NB4 (cell line): ENCODE measurements at regions not wholly inside any gene's neighbourhood (a gene's known extent, or its start where the extent isn't known, plus 50 kb on each side); places are given as distances from the start of the nearest gene placed in this dataset.

Source experiments
- CTCF ChIP-seq: IDR thresholded peaks from one replicate; pipeline ENCODE4 v1.5.1; 2012; ENCODE audit warnings: low read depth, low read length
- MAX ChIP-seq: IDR thresholded peaks from 2 replicates; pipeline ENCODE4 v1.6.1; 2011; ENCODE audit warnings: low read depth, low read length
- POLR2A ChIP-seq: IDR thresholded peaks from 2 replicates; pipeline ENCODE4 v1.6.1; 2011; ENCODE audit warnings: mild to moderate bottlenecking; ENCODE audit not compliant: insufficient read length; ENCODE audit errors: extremely low read depth

GRCh38 chr17:77611791-77612502 is 346.6 kb upstream of the TNRC6C start:
- no peak for TF ChIP-seq CTCF
- no peak for TF ChIP-seq POLR2A
- no peak for TF ChIP-seq MAX
